Stimulated activated CD8-positive, alpha-beta memory T cell treated with anti-CD3 and anti-CD28 coated beads, Interleukin-12 subunit alpha, Interleukin-12 subunit beta, amount 100 ng/mL, for 1 hour (primary cell): ENCODE measurements at regions not wholly inside any gene's neighbourhood (a gene's known extent, or its start where the extent isn't known, plus 50 kb on each side); places are given as distances from the start of the nearest gene placed in this dataset.

Experiments used
- DNase-seq: peaks from one replicate; pipeline ENCODE4 v3.0.0-alpha.2; 2020; ENCODE audit warnings: low read depth

GRCh38 chr12:34396006-34396860 lies 373.9 kb downstream of the ALG10 start:
- no peak for DNase-seq

- no peak for DNase-seq
Observed at GRCh38 chr12:34396861-34397590, 374.7 kb downstream of the ALG10 start.

- DNase-seq: no peak
Observed at GRCh38 chr12:34397591-34398365, 375.5 kb downstream of the ALG10 start.

GRCh38 chr12:34398366-34398705 lies 376.0 kb downstream of the ALG10 start:
- DNase-seq: no peak

GRCh38 chr12:34398706-34399630 lies 376.7 kb downstream of the ALG10 start:
- no peak for DNase-seq

GRCh38 chr12:34399631-34400410 lies 377.5 kb downstream of the ALG10 start:
- no peak for DNase-seq

- no peak for DNase-seq
Observed at GRCh38 chr12:34400411-34400881, 378.1 kb downstream of the ALG10 start.

GRCh38 chr12:34400986-34401658 lies 378.8 kb downstream of the ALG10 start:
- DNase-seq: no peak

GRCh38 chr12:34401659-34402227 lies 379.4 kb downstream of the ALG10 start:
- DNase-seq: no peak

GRCh38 chr12:34402228-34402898 lies 380.1 kb downstream of the ALG10 start:
- DNase-seq: no peak

GRCh38 chr12:34402899-34403705 lies 380.8 kb downstream of the ALG10 start:
- DNase-seq: no peak

GRCh38 chr12:34403706-34404376 lies 381.5 kb downstream of the ALG10 start:
- no peak for DNase-seq

- DNase-seq: no peak
Observed at GRCh38 chr12:34404377-34405285, 382.3 kb downstream of the ALG10 start.

GRCh38 chr12:34405286-34406227 lies 383.3 kb downstream of the ALG10 start:
- no peak for DNase-seq

GRCh38 chr12:34406228-34406995 lies 384.1 kb downstream of the ALG10 start:
- no peak for DNase-seq
